OCI-LY7 (cell line): ENCODE measurements at regions not wholly inside any gene's neighbourhood (a gene's known extent, or its start where the extent isn't known, plus 50 kb on each side); places are given as distances from the start of the nearest gene placed in this dataset.

Experiments
- BruUV-seq: library from RNA; stranded (reverse); fragments of 400-500 nt; replicated peaks from 2 replicates; lab custom pipeline; 2021; lab: Mats Ljungman, UMichigan
- CTCF ChIA-PET: fragments of 300-600 bp; sonication (Branson Sonifier 250); formaldehyde crosslinking; loops from one replicate; lab custom pipeline; 2022; ENCODE audit warnings: antibody characterized with exemption; ENCODE audit not compliant: unreplicated experiment; lab: Charles Lee
- POLR2A ChIA-PET: fragments of 300-600 bp; sonication (Branson Sonifier 250); formaldehyde crosslinking; loops from one replicate; lab custom pipeline; 2022; ENCODE audit warnings: antibody characterized with exemption; lab: Charles Lee
- DNase-seq: peaks from one replicate; pipeline ENCODE4 v3.0.0-alpha.2; 2015; ENCODE audit warnings: low spot score
- H2AFZ ChIP-seq: fragments of 200-600 bp; sonication (generic), shearing (Covaris generic); 2 replicates; pipeline ENCODE4 v1.6.1; 2014; ENCODE audit warnings: mild to moderate bottlenecking, antibody characterized with exemption, low read length, moderate library complexity
- H3K27ac ChIP-seq: fragments of 200-600 bp; sonication (generic); 2 replicates; pipeline ENCODE4 v1.5.1; 2014; ENCODE audit warnings: mixed run types, low read depth, mild to moderate bottlenecking, moderate library complexity, low read length, inconsistent platforms; ENCODE audit not compliant: poor library complexity, severe bottlenecking
- H3K36me3 ChIP-seq: fragments of 200-600 bp; sonication (generic); 2 replicates; pipeline ENCODE4 v1.6.1; 2014; ENCODE audit warnings: mild to moderate bottlenecking, antibody characterized with exemption, low read length, moderate library complexity, mixed read lengths; ENCODE audit not compliant: insufficient read depth
- H3K4me1 ChIP-seq: fragments of 200-600 bp; sonication (generic); 2 replicates; pipeline ENCODE4 v1.5.1; 2014; ENCODE audit warnings: mild to moderate bottlenecking, low read length; ENCODE audit not compliant: insufficient read depth, poor library complexity, severe bottlenecking
- H3K4me2 ChIP-seq: fragments of 200-600 bp; sonication (generic); 2 replicates; pipeline ENCODE4 v1.6.1; 2014; ENCODE audit warnings: mild to moderate bottlenecking, low read length
- H3K4me3 ChIP-seq: fragments of 200-600 bp; sonication (generic); 2 replicates; pipeline ENCODE4 v1.5.1; 2014; ENCODE audit warnings: mild to moderate bottlenecking, low read depth, low read length; ENCODE audit not compliant: poor library complexity, severe bottlenecking
- H3K79me2 ChIP-seq: fragments of 200-600 bp; sonication (generic); 2 replicates; pipeline ENCODE4 v1.6.1; 2016; ENCODE audit warnings: low read depth, mild to moderate bottlenecking, low read length, moderate library complexity, mixed read lengths; ENCODE audit not compliant: insufficient read depth
- H3K9me2 ChIP-seq: fragments of 200-600 bp; sonication (generic); 2 replicates; pipeline ENCODE4 v1.6.1; 2016; ENCODE audit warnings: mild to moderate bottlenecking, low read length, mixed read lengths; ENCODE audit not compliant: insufficient read depth
- H3K9me3 ChIP-seq: fragments of 200-600 bp; sonication (generic); 2 replicates; pipeline ENCODE4 v1.6.1; 2014; ENCODE audit warnings: mild to moderate bottlenecking, mixed run types, low read length, mixed read lengths
- H4K20me1 ChIP-seq: fragments of 200-600 bp; sonication (generic); 2 replicates; pipeline ENCODE4 v1.6.1; 2014; ENCODE audit warnings: mild to moderate bottlenecking, antibody characterized with exemption, low read length, moderate library complexity, mixed read lengths; ENCODE audit not compliant: insufficient read depth
- EZH2phosphoT487 ChIP-seq: fragments of 200-600 bp; sonication (generic); IDR thresholded peaks from 2 replicates; pipeline ENCODE4 v1.6.1; 2018; ENCODE audit warnings: low read depth, borderline replicate concordance, mild to moderate bottlenecking, mixed run types, antibody characterized with exemption, low read length, moderate library complexity, mixed read lengths
- intact Hi-C: fragments of 100-400 bp; cut with micrococcal nuclease; formaldehyde crosslinking; loops from one replicate; pipeline ENCODE4 v1.10.0; 2022; ENCODE audit not compliant: unreplicated experiment
- TF ChIP-seq, protein P1 (sequence below): fragments of 200-600 bp; sonication (generic); conservative IDR thresholded peaks from 2 replicates; pipeline ENCODE4 v1.5.1; 2014; ENCODE audit warnings: mild to moderate bottlenecking, antibody characterized with exemption, low read length, moderate library complexity, mixed read lengths

DNA sequence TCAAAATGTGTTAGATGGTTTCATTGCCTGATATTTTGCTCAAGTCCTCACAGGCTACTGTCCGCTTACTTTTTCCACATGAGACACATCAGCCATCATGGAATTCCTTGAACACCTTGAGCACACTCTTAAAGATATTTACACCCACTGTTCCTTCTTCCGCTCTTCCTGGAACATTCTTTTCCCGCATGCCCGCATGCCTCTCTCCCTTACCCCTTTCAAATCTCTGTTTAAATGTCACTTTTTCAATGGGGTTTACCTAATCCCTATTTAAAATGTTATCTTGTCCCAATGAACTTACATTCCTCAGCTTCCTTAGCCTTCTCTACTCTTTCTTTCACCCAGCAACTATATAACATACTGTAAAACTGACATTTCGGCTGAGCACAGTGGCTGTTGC, 503.3 kb upstream of the PTCHD4 start:
- DNase-seq = no peak
- ChIA-PET CTCF (no interaction called here), POLR2A (no interaction called here)
- Histone ChIP-seq H3K79me2 (no peaks in the 10 kb centered on the region), H3K4me2 (no peak overlapping the region), H3K9me2 (no peaks in the 10 kb centered on the region), H3K27ac (no peak overlapping the region), H4K20me1 (no peaks in the 10 kb centered on the region), H3K9me3 (no peaks in the 10 kb centered on the region), H3K36me3 (no peaks in the 10 kb centered on the region), H3K4me1 (no peaks in the 10 kb centered on the region), H2AFZ (no peak overlapping the region), H3K4me3 (no peak overlapping the region)
- intact Hi-C loops = no loop called here
- BruUV-seq = no TSS peak
- TF ChIP-seq EZH2phosphoT487 = no peak
- TF ChIP-seq, protein P1, sequence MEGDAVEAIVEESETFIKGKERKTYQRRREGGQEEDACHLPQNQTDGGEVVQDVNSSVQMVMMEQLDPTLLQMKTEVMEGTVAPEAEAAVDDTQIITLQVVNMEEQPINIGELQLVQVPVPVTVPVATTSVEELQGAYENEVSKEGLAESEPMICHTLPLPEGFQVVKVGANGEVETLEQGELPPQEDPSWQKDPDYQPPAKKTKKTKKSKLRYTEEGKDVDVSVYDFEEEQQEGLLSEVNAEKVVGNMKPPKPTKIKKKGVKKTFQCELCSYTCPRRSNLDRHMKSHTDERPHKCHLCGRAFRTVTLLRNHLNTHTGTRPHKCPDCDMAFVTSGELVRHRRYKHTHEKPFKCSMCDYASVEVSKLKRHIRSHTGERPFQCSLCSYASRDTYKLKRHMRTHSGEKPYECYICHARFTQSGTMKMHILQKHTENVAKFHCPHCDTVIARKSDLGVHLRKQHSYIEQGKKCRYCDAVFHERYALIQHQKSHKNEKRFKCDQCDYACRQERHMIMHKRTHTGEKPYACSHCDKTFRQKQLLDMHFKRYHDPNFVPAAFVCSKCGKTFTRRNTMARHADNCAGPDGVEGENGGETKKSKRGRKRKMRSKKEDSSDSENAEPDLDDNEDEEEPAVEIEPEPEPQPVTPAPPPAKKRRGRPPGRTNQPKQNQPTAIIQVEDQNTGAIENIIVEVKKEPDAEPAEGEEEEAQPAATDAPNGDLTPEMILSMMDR = no peak

DNA sequence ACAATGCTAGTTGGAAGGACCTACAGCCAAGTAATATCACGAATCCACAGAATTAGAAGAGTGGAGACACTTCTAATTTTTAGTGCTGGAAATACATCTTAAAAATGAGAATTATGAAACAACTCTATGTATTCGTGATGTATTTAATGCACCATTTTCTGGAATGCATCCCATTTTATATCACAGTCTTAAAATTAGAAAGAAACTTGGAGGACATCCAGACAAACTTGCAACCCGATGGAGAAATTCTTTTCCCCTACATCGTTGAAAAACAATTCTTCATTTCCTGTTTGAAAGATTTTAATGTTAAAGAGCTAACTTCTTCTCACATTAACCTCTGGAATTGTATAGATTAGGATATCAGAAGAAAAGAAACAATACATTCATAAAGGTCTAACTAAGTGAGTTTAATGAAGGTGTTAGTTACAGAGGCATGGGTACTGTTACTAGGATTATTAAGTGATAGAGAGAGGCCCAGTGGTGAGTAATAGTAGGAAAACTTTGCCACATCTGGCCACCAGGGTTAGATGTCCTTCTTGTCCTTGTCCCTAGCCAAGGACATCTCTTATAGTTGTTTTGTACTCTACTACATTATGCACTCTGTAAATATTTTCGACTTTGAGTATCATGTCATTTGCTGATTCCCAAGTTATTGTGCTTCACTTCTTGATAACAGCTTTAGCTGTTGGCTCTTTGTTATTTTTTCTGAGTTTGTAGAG, 502.4 kb upstream of the PTCHD4 start:
- Histone ChIP-seq H3K4me1 (no peaks in the 10 kb centered on the region), H3K9me3 (no peaks in the 10 kb centered on the region), H3K79me2 (no peaks in the 10 kb centered on the region), H3K27ac (no peak overlapping the region), H2AFZ (no peak overlapping the region), H3K4me3 (no peak overlapping the region), H3K4me2 (no peak overlapping the region), H3K36me3 (no peaks in the 10 kb centered on the region), H4K20me1 (no peaks in the 10 kb centered on the region), H3K9me2 (no peaks in the 10 kb centered on the region)
- DNase-seq = no peak
- POLR2A ChIA-PET = no interaction called here
- intact Hi-C loops = no loop called here
- CTCF ChIA-PET = no interaction called here
- TF ChIP-seq, protein P1 = no peak
- TF ChIP-seq EZH2phosphoT487 = no peak
- no TSS peak for BruUV-seq

DNA sequence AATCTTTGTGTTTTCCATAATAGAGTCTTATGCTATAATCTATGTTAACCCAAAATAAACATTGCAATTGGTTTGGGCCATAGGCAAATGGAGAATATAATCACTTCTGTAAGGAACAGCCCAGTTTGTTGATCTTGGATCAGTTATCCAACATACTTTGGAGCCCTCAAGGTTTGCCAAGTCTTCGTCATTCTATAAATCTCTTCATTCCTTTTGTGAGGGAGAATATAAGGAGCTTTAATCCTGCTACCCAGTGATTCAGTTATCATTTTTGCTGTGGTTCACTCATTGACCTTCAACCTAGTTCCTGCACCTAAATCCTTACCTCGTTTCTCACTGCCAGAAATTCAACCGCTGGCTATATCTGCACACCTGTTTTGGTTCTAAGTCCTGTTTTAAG, 500.3 kb upstream of the PTCHD4 start:
- Histone ChIP-seq H3K4me3 (no peak overlapping the region), H3K79me2 (no peaks in the 10 kb centered on the region), H4K20me1 (no peaks in the 10 kb centered on the region), H3K9me3 (no peaks in the 10 kb centered on the region), H3K36me3 (no peaks in the 10 kb centered on the region), H3K27ac (no peak overlapping the region), H3K9me2 (no peaks in the 10 kb centered on the region), H2AFZ (no peak overlapping the region), H3K4me2 (no peak overlapping the region), H3K4me1 (no peaks in the 10 kb centered on the region)
- no TSS peak for BruUV-seq
- ChIA-PET POLR2A (no interaction called here), CTCF (no interaction called here)
- intact Hi-C loops = no loop called here
- no peak for DNase-seq
- no peak for TF ChIP-seq EZH2phosphoT487
- TF ChIP-seq, protein P1 = no peak
